SU-DHL-6 (cell line): ENCODE measurements at regions not wholly inside any gene's neighbourhood (a gene's known extent, or its start where the extent isn't known, plus 50 kb on each side); places are given as distances from the start of the nearest gene placed in this dataset.

ENCODE experiments used
- H2AFZ ChIP-seq: fragments of 200-600 bp; sonication (generic); 2 replicates; pipeline ENCODE4 v1.6.1; 2014; ENCODE audit warnings: low read depth, mild to moderate bottlenecking, moderate library complexity, mixed read lengths, antibody characterized with exemption, low read length; ENCODE audit not compliant: severe bottlenecking
- H3F3A ChIP-seq: fragments of 200-600 bp; shearing (Covaris generic); 2 replicates; pipeline ENCODE4 v1.6.0; 2016; ENCODE audit warnings: antibody characterized with exemption, mild to moderate bottlenecking; ENCODE audit not compliant: insufficient read depth
- H3K27ac ChIP-seq: fragments of 200-600 bp; sonication (generic); 2 replicates; pipeline ENCODE4 v1.5.1; 2016; ENCODE audit warnings: low read depth, mild to moderate bottlenecking, low read length, moderate library complexity, mixed read lengths
- H3K27me3 ChIP-seq: fragments of 200-600 bp; sonication (generic), shearing (Covaris generic); 2 replicates; pipeline ENCODE4 v1.6.0; 2014; ENCODE audit warnings: mild to moderate bottlenecking, low read length
- H3K36me3 ChIP-seq: fragments of 200-600 bp; sonication (generic); 2 replicates; pipeline ENCODE4 v1.6.1; 2014; ENCODE audit warnings: mild to moderate bottlenecking, low read length, mixed read lengths
- H3K4me2 ChIP-seq: fragments of 300-600, 200-600 bp; shearing (Covaris generic), sonication (generic); 2 replicates; pipeline ENCODE4 v1.6.0; 2014; ENCODE audit warnings: low read length, low read depth, mild to moderate bottlenecking; ENCODE audit not compliant: poor library complexity, severe bottlenecking
- H3K4me3 ChIP-seq: fragments of 200-600 bp; sonication (generic); 2 replicates; pipeline ENCODE4 v1.5.1; 2014; ENCODE audit warnings: antibody characterized with exemption, low read length, mild to moderate bottlenecking, mixed read lengths; ENCODE audit not compliant: insufficient read depth, poor library complexity, severe bottlenecking
- H3K79me2 ChIP-seq: fragments of 200-600 bp; sonication (generic); 2 replicates; pipeline ENCODE4 v1.6.1; 2014; ENCODE audit warnings: mild to moderate bottlenecking, low read length, moderate library complexity; ENCODE audit not compliant: insufficient read depth
- H3K9ac ChIP-seq: fragments of 200-600 bp; sonication (generic); 2 replicates; pipeline ENCODE4 v1.7.0; 2014; ENCODE audit warnings: mild to moderate bottlenecking, low read length
- H3K9me2 ChIP-seq: fragments of 200-600 bp; sonication (generic); replicated peaks from 2 replicates; pipeline ENCODE4 v1.6.1; 2014; ENCODE audit warnings: low read length; ENCODE audit not compliant: insufficient read depth
- H3K9me3 ChIP-seq: fragments of 200-600 bp; sonication (generic); 2 replicates; pipeline ENCODE4 v1.6.1; 2014; ENCODE audit warnings: low read length, mixed read lengths; ENCODE audit not compliant: insufficient read depth
- H4K20me1 ChIP-seq: fragments of 200-600 bp; sonication (generic); 2 replicates; pipeline ENCODE4 v1.6.1; 2014; ENCODE audit warnings: low read depth, mild to moderate bottlenecking, antibody characterized with exemption, low read length, moderate library complexity, mixed read lengths
- CTCF ChIP-seq: fragments of 200-600 bp; sonication (generic); IDR thresholded peaks from one replicate; pipeline ENCODE4 v1.5.1; 2017; ENCODE audit warnings: antibody characterized with exemption, mild to moderate bottlenecking, low read length, moderate library complexity; ENCODE audit not compliant: insufficient read depth, poor library complexity, severe bottlenecking
- EZH2phosphoT487 ChIP-seq: fragments of 200-600 bp; sonication (generic), shearing (Covaris generic); conservative IDR thresholded peaks from 2 replicates; pipeline ENCODE4 v1.6.1; 2018; ENCODE audit warnings: mild to moderate bottlenecking, antibody characterized with exemption, low read length, moderate library complexity, mixed read lengths

- no peaks in the 10 kb centered on the region for H3K79me2 ChIP-seq
- no peak overlapping the region for H3K9ac ChIP-seq
- H4K20me1 ChIP-seq = no peaks in the 10 kb centered on the region; the same call in 1 of the 2 replicates
- H3F3A ChIP-seq = no peaks in the 10 kb centered on the region
- H3K27me3 ChIP-seq = no peaks in the 10 kb centered on the region
- TF ChIP-seq EZH2phosphoT487 = no peak
- no peak for TF ChIP-seq CTCF
- no peaks in the 10 kb centered on the region for H3K36me3 ChIP-seq
- no peak overlapping the region for H3K4me2 ChIP-seq
- no peak overlapping the region for H2AFZ ChIP-seq
- no peak overlapping the region for H3K4me3 ChIP-seq
- H3K9me2 ChIP-seq = no peaks in the 10 kb centered on the region
- no peak overlapping the region for H3K27ac ChIP-seq
- H3K9me3 ChIP-seq = no peaks in the 10 kb centered on the region
These were observed 244.0 kb downstream of the HGF start for GRCh38 chr7:81525841-81526240.

- Histone ChIP-seq H3K9me3 (no peaks in the 10 kb centered on the region), H2AFZ (no peak overlapping the region), H3K4me3 (no peak overlapping the region), H3K27me3 (no peaks in the 10 kb centered on the region), H3K4me2 (no peak overlapping the region), H3K36me3 (no peaks in the 10 kb centered on the region), H3K9ac (no peak overlapping the region), H3K27ac (no peak overlapping the region), H3K9me2 (no peaks in the 10 kb centered on the region), H3F3A (no peaks in the 10 kb centered on the region), H4K20me1 (no peaks in the 10 kb centered on the region; the same call in 1 of the 2 replicates), H3K79me2 (no peaks in the 10 kb centered on the region)
- TF ChIP-seq CTCF (no peak), EZH2phosphoT487 (no peak)
These were observed 250.0 kb downstream of the HGF start for GRCh38 chr7:81519886-81520285.

- no peaks in the 10 kb centered on the region for H3K27me3 ChIP-seq
- H4K20me1 ChIP-seq = no peaks in the 10 kb centered on the region
- no peaks in the 10 kb centered on the region for H3K9me3 ChIP-seq
- no peaks in the 10 kb centered on the region for H3F3A ChIP-seq
- H3K4me2 ChIP-seq = no peak overlapping the region
- no peak for TF ChIP-seq EZH2phosphoT487
- no peaks in the 10 kb centered on the region for H3K79me2 ChIP-seq
- H3K9me2 ChIP-seq = no peaks in the 10 kb centered on the region
- no peaks in the 10 kb centered on the region for H3K36me3 ChIP-seq
- no peak overlapping the region for H3K9ac ChIP-seq
- no peak overlapping the region for H3K27ac ChIP-seq
- H3K4me3 ChIP-seq = no peak overlapping the region
- no peak overlapping the region for H2AFZ ChIP-seq
These were observed 252.9 kb downstream of the HGF start for GRCh38 chr7:81516898-81517297.

- no peaks in the 10 kb centered on the region for H4K20me1 ChIP-seq
- no peak overlapping the region for H3K9ac ChIP-seq
- no peak overlapping the region for H3K27ac ChIP-seq
- H3K4me3 ChIP-seq = no peak overlapping the region
- H3F3A ChIP-seq = no peaks in the 10 kb centered on the region
- no peaks in the 10 kb centered on the region for H3K79me2 ChIP-seq
- no peak overlapping the region for H3K4me2 ChIP-seq
- TF ChIP-seq EZH2phosphoT487 = no peak
- TF ChIP-seq CTCF = no peak
- no peak overlapping the region for H2AFZ ChIP-seq
- H3K27me3 ChIP-seq = no peaks in the 10 kb centered on the region
- H3K9me3 ChIP-seq = no peaks in the 10 kb centered on the region
- no peaks in the 10 kb centered on the region for H3K9me2 ChIP-seq
- no peaks in the 10 kb centered on the region for H3K36me3 ChIP-seq
These were observed 254.8 kb downstream of the HGF start for GRCh38 chr7:81515009-81515408.
